CD4-positive, alpha-beta memory T cell (primary cell): ENCODE measurements at regions not wholly inside any gene's neighbourhood (a gene's known extent, or its start where the extent isn't known, plus 50 kb on each side); places are given as distances from the start of the nearest gene placed in this dataset.

Experiments
- CTCF ChIA-PET: fragments of 350-600 bp; sonication (Branson Sonifier 250); formaldehyde crosslinking; loops from one replicate; lab custom pipeline; 2021; ENCODE audit warnings: inconsistent platforms; ENCODE audit not compliant: partially characterized antibody; lab: Charles Lee
- POLR2A ChIA-PET: fragments of 350-600 bp; sonication (Branson Sonifier 250); formaldehyde crosslinking; loops from one replicate; lab custom pipeline; 2021; ENCODE audit not compliant: partially characterized antibody; lab: Charles Lee
- DNase-seq, 5 donors: peaks; one replicate each; pipeline versions ENCODE4 v3.0.0 to v3.0.0-alpha.2; 2020 to 2022; ENCODE audit warnings: mixed read lengths in 1 of 5
- H3K27ac ChIP-seq: one replicate; pipeline ENCODE4 v1.7.0; 2013; ENCODE audit warnings: low read depth, low read length
- H3K27me3 ChIP-seq: 2 replicates; pipeline ENCODE4 v1.7.0; 2013; ENCODE audit warnings: mild to moderate bottlenecking, low read length, moderate library complexity; ENCODE audit not compliant: insufficient read depth
- H3K36me3 ChIP-seq: 2 replicates; pipeline ENCODE4 v1.7.0; 2013; ENCODE audit warnings: mild to moderate bottlenecking, low read length, moderate library complexity; ENCODE audit not compliant: insufficient read depth
- H3K4me1 ChIP-seq: 2 replicates; pipeline ENCODE4 v1.7.0; 2013; ENCODE audit warnings: mild to moderate bottlenecking, low read length, moderate library complexity; ENCODE audit not compliant: insufficient read depth
- H3K4me3 ChIP-seq, 2 donors: one replicate each; pipeline ENCODE4 v1.7.0; 2013; ENCODE audit warnings: low read length in 2 of 2, mild to moderate bottlenecking in 1 of 2
- H3K9me3 ChIP-seq, 2 donors: one replicate each; pipeline ENCODE4 v1.7.0; 2013; ENCODE audit warnings: low read length in 2 of 2, control low read depth in 1 of 2; ENCODE audit not compliant: control insufficient read depth in 1 of 2
- H3K27ac Mint-ChIP-seq, 7 donors: one replicate each; pipeline ENCODE4 v1.8.0; 2020 to 2021; ENCODE audit warnings: mixed read lengths in 7 of 7, mild to moderate bottlenecking in 6 of 7, inconsistent platforms in 3 of 7, moderate library complexity in 3 of 7
- H3K27me3 Mint-ChIP-seq, 2 donors: one replicate each; pipeline ENCODE4 v1.8.0; 2020 to 2021; ENCODE audit warnings: mixed read lengths in 2 of 2
- H3K36me3 Mint-ChIP-seq, 2 donors: one replicate each; pipeline ENCODE4 v1.8.0; 2020 to 2021; ENCODE audit warnings: mixed read lengths in 2 of 2, inconsistent platforms in 1 of 2, mild to moderate bottlenecking in 1 of 2
- H3K4me1 Mint-ChIP-seq, 4 donors: one replicate each; pipeline ENCODE4 v1.8.0; 2020 to 2021; ENCODE audit warnings: mixed read lengths in 4 of 4, mild to moderate bottlenecking in 1 of 4
- H3K4me3 Mint-ChIP-seq, 8 donors: one replicate each; pipeline ENCODE4 v1.8.0; 2020 to 2021; ENCODE audit warnings: mixed read lengths in 8 of 8, mild to moderate bottlenecking in 7 of 8, moderate library complexity in 6 of 8, inconsistent platforms in 3 of 8
- H3K9me3 Mint-ChIP-seq, 8 donors: one replicate each; pipeline ENCODE4 v1.8.0; 2020 to 2021; ENCODE audit warnings: mixed read lengths in 8 of 8, mild to moderate bottlenecking in 5 of 8, inconsistent platforms in 3 of 8, moderate library complexity in 1 of 8
- intact Hi-C: fragments of 100-400 bp; cut with micrococcal nuclease; formaldehyde crosslinking; loops from one replicate; pipeline ENCODE4 v1.15.1; 2023

GRCh38 chr1:57474137-57474750 lies 50.4 kb upstream of the DAB1 start:
- no peaks in the 10 kb centered on the region for H3K27me3 ChIP-seq
- no peak overlapping the region for H3K27ac ChIP-seq
- intact Hi-C loops: no loop called here
- H3K9me3 ChIP-seq: no peaks in the 10 kb centered on the region
- H3K27me3 Mint-ChIP-seq: no peaks in the 10 kb centered on the region
- no peaks in the 10 kb centered on the region for H3K36me3 ChIP-seq
- ChIA-PET POLR2A (no interaction called here), CTCF (no interaction called here)
- H3K4me1 ChIP-seq: no peaks in the 10 kb centered on the region
- DNase-seq: no peak
- H3K4me1 Mint-ChIP-seq: no peaks in the 10 kb centered on the region
- H3K4me3 Mint-ChIP-seq: no peak overlapping the region
- peaks cover 0 to 2% (median 0%) of the 10 kb centered on the region in 8 donors for H3K9me3 Mint-ChIP-seq
- H3K27ac Mint-ChIP-seq: no peak overlapping the region
- no peaks in the 10 kb centered on the region for H3K36me3 Mint-ChIP-seq
- no peak overlapping the region for H3K4me3 ChIP-seq
